BLaER1 treated with 17β-estradiol and CSF1 and Interleukin-3, amounts not matched to agents 10 nM and 100 nM (cell line): ENCODE measurements at regions not wholly inside any gene's neighbourhood (a gene's known extent, or its start where the extent isn't known, plus 50 kb on each side); places are given as distances from the start of the nearest gene placed in this dataset.

Experiments
- H3K27ac ChIP-seq, 11 experiments: shearing (Covaris generic); formaldehyde crosslinking; 2 replicates each; pipeline ENCODE4 v1.8.1; 2022
- H3K27me3 ChIP-seq, 11 experiments: shearing (Covaris generic); formaldehyde crosslinking; 2 replicates each; pipeline ENCODE4 v1.8.1; 2022
- H3K36me3 ChIP-seq, 11 experiments: shearing (Covaris generic); formaldehyde crosslinking; 2 replicates each; pipeline ENCODE4 v1.8.1; 2022
- H3K4me1 ChIP-seq, 10 experiments: shearing (Covaris generic); formaldehyde crosslinking; 2 replicates each; pipeline ENCODE4 v1.8.1; 2022
- H3K4me2 ChIP-seq, 11 experiments: shearing (Covaris generic); formaldehyde crosslinking; 2 replicates each; pipeline ENCODE4 v1.8.1; 2022
- H3K4me3 ChIP-seq, 10 experiments: shearing (Covaris generic); formaldehyde crosslinking; 2 replicates each; pipeline ENCODE4 v1.8.1; 2022
- H3K9ac ChIP-seq, 11 experiments: shearing (Covaris generic); formaldehyde crosslinking; 2 replicates each; pipeline ENCODE4 v1.8.1; 2022
- H3K9me3 ChIP-seq, 11 experiments: shearing (Covaris generic); formaldehyde crosslinking; replicated peaks in 1 of 11; 2 replicates each; pipeline ENCODE4 v1.8.1; 2022
- H4K20me1 ChIP-seq, 11 experiments: shearing (Covaris generic); formaldehyde crosslinking; 2 replicates each; pipeline ENCODE4 v1.8.1; 2022
- Cebpa-rat ChIP-seq, 11 experiments: shearing (Covaris generic); IDR thresholded peaks; 2 replicates each; pipeline ENCODE4 v1.8.1; 2022

GRCh38 chr3:87053553-87053952, 62.6 kb upstream of the VGLL3 start:
- no peak overlapping the region for H3K4me2 ChIP-seq
- H4K20me1 ChIP-seq: no peaks in the 10 kb centered on the region
- no peak overlapping the region for H3K27ac ChIP-seq
- no peaks in the 10 kb centered on the region for H3K27me3 ChIP-seq
- no peak for TF ChIP-seq Cebpa-rat (IDR thresholded peaks at IDR 0.05)
- no peaks in the 10 kb centered on the region; a peak in 1 of 22 replicates for H3K9me3 ChIP-seq
- H3K4me1 ChIP-seq: no peaks in the 10 kb centered on the region
- H3K9ac ChIP-seq: no peak overlapping the region
- no peaks in the 10 kb centered on the region for H3K36me3 ChIP-seq
- no peak overlapping the region for H3K4me3 ChIP-seq

- Histone ChIP-seq H3K4me2 (no peak overlapping the region), H3K4me3 (no peak overlapping the region), H3K9ac (no peak overlapping the region), H4K20me1 (no peaks in the 10 kb centered on the region), H3K4me1 (no peaks in the 10 kb centered on the region), H3K9me3 (no peaks in the 10 kb centered on the region; a peak in 1 of 22 replicates), H3K36me3 (no peaks in the 10 kb centered on the region), H3K27ac (no peak overlapping the region), H3K27me3 (no peaks in the 10 kb centered on the region)
- TF ChIP-seq Cebpa-rat (IDR thresholded peaks at IDR 0.05): no peak
These were observed 61.7 kb upstream of the VGLL3 start for GRCh38 chr3:87052499-87053260.

- Histone ChIP-seq H3K4me3 (no peak overlapping the region), H3K9ac (no peak overlapping the region), H3K4me2 (no peak overlapping the region), H3K4me1 (no peaks in the 10 kb centered on the region), H3K36me3 (no peaks in the 10 kb centered on the region), H3K27ac (no peak overlapping the region), H3K9me3 (no peaks in the 10 kb centered on the region; a peak in 1 of 22 replicates), H3K27me3 (no peaks in the 10 kb centered on the region), H4K20me1 (no peaks in the 10 kb centered on the region)
- no peak for TF ChIP-seq Cebpa-rat (IDR thresholded peaks at IDR 0.05)
These were observed 56.9 kb upstream of the VGLL3 start for GRCh38 chr3:87047852-87048251.

DNA sequence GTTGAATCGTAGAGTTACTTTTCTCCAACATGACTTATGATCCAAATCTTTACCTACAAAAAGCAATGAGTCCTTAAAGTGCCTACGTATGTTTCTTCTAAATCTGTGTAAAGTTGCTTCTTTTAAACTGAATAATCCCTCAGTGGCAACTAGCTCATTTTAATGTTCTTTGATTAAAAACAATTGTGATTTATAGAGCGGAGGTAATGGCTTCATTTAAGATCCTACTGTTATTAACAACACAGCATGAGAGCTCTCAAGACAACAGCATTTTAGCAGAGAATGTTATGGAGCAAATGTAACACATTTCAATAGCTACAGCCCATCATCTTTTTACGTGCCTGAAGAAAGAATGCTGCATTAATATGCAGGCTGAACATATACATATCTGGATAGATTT, 55.3 kb upstream of the VGLL3 start:
- H3K9ac ChIP-seq: no peak overlapping the region
- no peak overlapping the region for H3K4me2 ChIP-seq
- no peak for TF ChIP-seq Cebpa-rat (IDR thresholded peaks at IDR 0.05)
- H4K20me1 ChIP-seq: no peaks in the 10 kb centered on the region
- no peaks in the 10 kb centered on the region for H3K4me1 ChIP-seq
- H3K36me3 ChIP-seq: no peaks in the 10 kb centered on the region
- no peaks in the 10 kb centered on the region for H3K27me3 ChIP-seq
- H3K9me3 ChIP-seq: no peaks in the 10 kb centered on the region
- no peak overlapping the region for H3K27ac ChIP-seq
- no peak overlapping the region for H3K4me3 ChIP-seq

DNA sequence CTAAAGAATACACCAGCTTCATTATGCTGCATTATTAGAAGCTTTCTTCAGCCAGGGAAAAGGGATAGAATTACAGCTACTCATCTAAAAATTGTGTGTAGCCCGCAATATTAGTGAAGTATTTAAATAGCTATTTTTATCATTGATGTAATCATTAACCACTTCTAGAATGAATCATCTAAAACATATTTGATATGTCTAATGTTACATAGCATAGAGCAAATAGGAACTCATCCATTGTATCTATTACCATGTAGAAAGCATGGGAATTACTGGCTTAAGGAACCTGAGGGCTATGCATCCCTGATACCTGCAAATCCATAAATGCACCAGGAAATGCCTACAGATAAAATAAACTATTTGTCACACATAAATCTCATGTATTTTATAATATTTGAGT, 54.5 kb upstream of the VGLL3 start:
- no peak overlapping the region for H3K9ac ChIP-seq
- no peaks in the 10 kb centered on the region for H3K36me3 ChIP-seq
- H3K4me2 ChIP-seq: no peak overlapping the region
- H3K27ac ChIP-seq: no peak overlapping the region
- no peak for TF ChIP-seq Cebpa-rat (IDR thresholded peaks at IDR 0.05)
- H3K4me1 ChIP-seq: no peaks in the 10 kb centered on the region
- H3K9me3 ChIP-seq: no peaks in the 10 kb centered on the region
- H4K20me1 ChIP-seq: no peaks in the 10 kb centered on the region
- H3K27me3 ChIP-seq: no peaks in the 10 kb centered on the region
- H3K4me3 ChIP-seq: no peak overlapping the region

DNA sequence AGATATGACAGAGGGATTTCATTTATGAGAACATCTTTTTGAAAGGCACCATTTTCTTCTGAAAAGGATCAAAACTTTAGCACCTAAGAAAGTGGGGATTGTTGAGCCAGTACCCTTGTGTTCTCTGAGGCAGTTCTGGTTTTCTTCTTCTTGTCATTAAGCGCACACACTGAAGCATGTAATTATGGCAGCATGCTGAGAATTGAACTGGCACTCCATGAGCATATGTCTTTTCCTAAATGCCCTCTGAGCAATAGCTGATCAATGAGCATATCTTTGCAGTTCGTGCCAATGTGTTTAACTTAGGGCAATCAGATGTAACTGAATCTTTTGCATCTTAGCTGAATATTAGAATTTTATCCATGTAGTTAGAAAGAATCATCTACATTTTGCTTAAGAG, 53.9 kb upstream of the VGLL3 start:
- Histone ChIP-seq H3K27me3 (no peaks in the 10 kb centered on the region), H3K4me1 (no peaks in the 10 kb centered on the region), H3K9me3 (no peaks in the 10 kb centered on the region), H3K9ac (no peak overlapping the region), H3K4me3 (no peak overlapping the region), H3K4me2 (no peak overlapping the region), H4K20me1 (no peaks in the 10 kb centered on the region), H3K36me3 (no peaks in the 10 kb centered on the region), H3K27ac (no peak overlapping the region)
- TF ChIP-seq Cebpa-rat (IDR thresholded peaks at IDR 0.05): no peak

DNA sequence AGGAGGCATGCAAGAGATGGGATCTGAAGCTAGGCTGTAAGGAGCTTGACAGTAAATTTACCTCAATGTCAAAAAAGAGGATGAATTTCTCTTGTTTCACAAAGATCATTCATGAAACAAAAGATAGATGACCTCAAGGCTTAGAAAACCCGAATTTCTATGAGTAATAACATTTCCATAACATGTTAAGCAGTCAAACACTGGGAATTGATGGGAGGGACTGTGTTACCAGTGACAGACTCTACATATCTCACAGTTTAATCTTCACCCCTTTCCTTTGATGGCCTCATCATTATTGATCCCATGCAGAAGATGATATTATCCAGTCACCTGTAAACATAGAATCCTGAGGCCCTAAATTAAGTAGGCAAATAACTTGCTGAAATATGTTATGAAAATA, 53.5 kb upstream of the VGLL3 start:
- Histone ChIP-seq H3K4me2 (no peak overlapping the region), H3K9ac (no peak overlapping the region), H3K4me3 (no peak overlapping the region), H4K20me1 (no peaks in the 10 kb centered on the region), H3K4me1 (no peaks in the 10 kb centered on the region), H3K9me3 (no peaks in the 10 kb centered on the region), H3K27ac (no peak overlapping the region), H3K36me3 (no peaks in the 10 kb centered on the region), H3K27me3 (no peaks in the 10 kb centered on the region)
- TF ChIP-seq Cebpa-rat (IDR thresholded peaks at IDR 0.05): no peak

GRCh38 chr3:87041191-87041590, 50.2 kb upstream of the VGLL3 start:
- H4K20me1 ChIP-seq: no peaks in the 10 kb centered on the region
- H3K4me1 ChIP-seq: no peaks in the 10 kb centered on the region
- no peak overlapping the region for H3K4me2 ChIP-seq
- no peak overlapping the region for H3K4me3 ChIP-seq
- H3K27ac ChIP-seq: no peak overlapping the region
- no peaks in the 10 kb centered on the region for H3K36me3 ChIP-seq
- no peaks in the 10 kb centered on the region for H3K27me3 ChIP-seq
- TF ChIP-seq Cebpa-rat (IDR thresholded peaks at IDR 0.05): no peak
- H3K9ac ChIP-seq: no peak overlapping the region
- H3K9me3 ChIP-seq: no peaks in the 10 kb centered on the region; a peak in 1 of 22 replicates
